T-cell (primary cell): ENCODE measurements at regions not wholly inside any gene's neighbourhood (a gene's known extent, or its start where the extent isn't known, plus 50 kb on each side); places are given as distances from the start of the nearest gene placed in this dataset.

Experiments used
- ATAC-seq, 4 experiments: fragments of 200-7000 bp in 3 of 4; fragments of 150-1000 bp in 1 of 4; cut with Tn5 transposase; replicated peaks in 1 of 4; 1 replicate in 3 of 4; 2 replicates in 1 of 4; pipeline ENCODE4 v1.10.0; 2021; ENCODE audit warnings: moderate library complexity in 3 of 4, mild to moderate bottlenecking in 2 of 4, moderate number of reproducible peaks in 1 of 4
- CTCF ChIA-PET, 2 donors: fragments of 300-600 bp; sonication (Branson Sonifier 250); formaldehyde crosslinking; loops; one replicate each; lab custom pipeline; 2022; ENCODE audit warnings: antibody characterized with exemption in 2 of 2; lab: Charles Lee
- POLR2A ChIA-PET, 2 donors: fragments of 300-600 bp; sonication (Branson Sonifier 250); formaldehyde crosslinking; loops; one replicate each; lab custom pipeline; 2022; ENCODE audit warnings: antibody characterized with exemption in 2 of 2; lab: Charles Lee
- DNase-seq, 35 experiments: peaks; one replicate each; pipeline versions ENCODE4 v3.0.0 to v3.0.0-alpha.2; 2013 to 2023
- H3K27ac ChIP-seq: one replicate; pipeline ENCODE4 v1.5.1; 2013; ENCODE audit warnings: low read length
- H3K27me3 ChIP-seq, 2 experiments: replicated peaks in 1 of 2; 1 replicate in 1 of 2; 2 replicates in 1 of 2; pipeline versions ENCODE4 v1.6.1 to v1.7.0; 2013; ENCODE audit warnings: low read length in 1 of 2, mixed read lengths in 1 of 2; ENCODE audit not compliant: control insufficient read depth in 2 of 2, insufficient read depth in 2 of 2; ENCODE audit errors: extremely low read depth in 1 of 2
- H3K36me3 ChIP-seq, 2 donors: 1 replicate in 1 of 2; 2 replicates in 1 of 2; pipeline versions ENCODE4 v1.6.1 to v1.7.0; 2013; ENCODE audit warnings: low read length in 1 of 2; ENCODE audit not compliant: control insufficient read depth in 2 of 2, insufficient read depth in 1 of 2; ENCODE audit errors: extremely low read depth in 1 of 2
- H3K4me1 ChIP-seq, 2 experiments: 1 replicate in 1 of 2; 2 replicates in 1 of 2; pipeline versions ENCODE4 v1.6.1 to v1.7.0; 2013; ENCODE audit warnings: low read length in 2 of 2, mixed read lengths in 1 of 2; ENCODE audit not compliant: insufficient read depth in 2 of 2, control insufficient read depth in 1 of 2; ENCODE audit errors: extremely low read depth in 1 of 2
- H3K4me3 ChIP-seq, 2 donors: 1 replicate in 1 of 2; 2 replicates in 1 of 2; pipeline versions ENCODE4 v1.5.1 to v1.7.0; 2013; ENCODE audit warnings: mild to moderate bottlenecking in 2 of 2, low read length in 1 of 2, moderate library complexity in 1 of 2; ENCODE audit not compliant: control insufficient read depth in 1 of 2; ENCODE audit errors: extremely low read depth in 1 of 2
- H3K9me3 ChIP-seq: 2 replicates; pipeline ENCODE4 v1.7.0; 2013
- H3K27ac Mint-ChIP-seq, 2 donors: one replicate each; pipeline ENCODE4 v1.8.0; 2020 to 2021; ENCODE audit warnings: mild to moderate bottlenecking in 2 of 2, mixed read lengths in 2 of 2
- H3K27me3 Mint-ChIP-seq, 2 donors: one replicate each; pipeline ENCODE4 v1.8.0; 2021 to 2022; ENCODE audit warnings: mixed read lengths in 2 of 2
- H3K36me3 Mint-ChIP-seq: one replicate; pipeline ENCODE4 v1.8.0; 2021; ENCODE audit warnings: mixed read lengths
- H3K4me1 Mint-ChIP-seq, 3 donors: one replicate each; pipeline ENCODE4 v1.8.0; 2020 to 2022; ENCODE audit warnings: mixed read lengths in 3 of 3, mild to moderate bottlenecking in 1 of 3
- H3K4me3 Mint-ChIP-seq, 3 donors: one replicate each; pipeline ENCODE4 v1.8.0; 2020 to 2022; ENCODE audit warnings: mild to moderate bottlenecking in 3 of 3, mixed read lengths in 3 of 3, moderate library complexity in 3 of 3
- H3K9me3 Mint-ChIP-seq, 3 donors: one replicate each; pipeline ENCODE4 v1.8.0; 2020 to 2022; ENCODE audit warnings: mixed read lengths in 3 of 3
- WGBS: methylation state at CpG from one replicate; pipeline ENCODE4 v1.1.5; 2013; ENCODE audit warnings: missing lambda C conversion rate; ENCODE audit not compliant: insufficient coverage; 5-methylcytosine and 5-hydroxymethylcytosine counted together

DNA sequence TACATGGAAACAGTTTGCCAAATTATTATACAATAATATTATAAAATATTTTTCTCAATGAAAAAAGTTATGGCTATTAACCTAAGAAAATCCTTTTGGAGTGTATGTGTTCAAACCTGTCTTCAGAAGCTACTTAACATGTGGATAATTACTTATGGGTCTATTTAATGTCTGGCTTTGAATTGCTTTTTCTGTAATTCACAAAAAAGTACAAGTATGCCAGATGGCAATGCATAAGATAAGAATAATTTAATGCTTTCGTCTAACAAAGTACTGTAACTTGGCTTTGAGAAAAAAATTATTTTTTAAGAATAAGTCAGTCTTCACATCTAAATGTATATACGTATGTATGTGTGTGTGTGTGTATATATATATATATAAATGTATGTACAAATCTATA is 1073.0 kb downstream of the TDRD15 start:
- ChIA-PET POLR2A (no interaction called here), CTCF (no interaction called here)
- no peak overlapping the region for H3K4me3 ChIP-seq
- peaks cover 5 to 14% (median 9%) of the 10 kb centered on the region in 3 donors for H3K9me3 Mint-ChIP-seq
- no peak for DNase-seq
- no peaks in the 10 kb centered on the region for H3K4me1 ChIP-seq
- H3K4me1 Mint-ChIP-seq = no peaks in the 10 kb centered on the region
- H3K4me3 Mint-ChIP-seq = no peak overlapping the region
- no peak overlapping the region for H3K27ac ChIP-seq
- WGBS = no CpG with 5 or more reads among the region's 2 CpGs
- ATAC-seq = no peak
- no peaks in the 10 kb centered on the region for H3K27me3 ChIP-seq
- H3K9me3 ChIP-seq = peaks cover 2% of the 10 kb centered on the region
- no peaks in the 10 kb centered on the region for H3K36me3 Mint-ChIP-seq
- H3K27ac Mint-ChIP-seq = no peak overlapping the region
- H3K36me3 ChIP-seq = no peaks in the 10 kb centered on the region
- no peaks in the 10 kb centered on the region for H3K27me3 Mint-ChIP-seq

DNA sequence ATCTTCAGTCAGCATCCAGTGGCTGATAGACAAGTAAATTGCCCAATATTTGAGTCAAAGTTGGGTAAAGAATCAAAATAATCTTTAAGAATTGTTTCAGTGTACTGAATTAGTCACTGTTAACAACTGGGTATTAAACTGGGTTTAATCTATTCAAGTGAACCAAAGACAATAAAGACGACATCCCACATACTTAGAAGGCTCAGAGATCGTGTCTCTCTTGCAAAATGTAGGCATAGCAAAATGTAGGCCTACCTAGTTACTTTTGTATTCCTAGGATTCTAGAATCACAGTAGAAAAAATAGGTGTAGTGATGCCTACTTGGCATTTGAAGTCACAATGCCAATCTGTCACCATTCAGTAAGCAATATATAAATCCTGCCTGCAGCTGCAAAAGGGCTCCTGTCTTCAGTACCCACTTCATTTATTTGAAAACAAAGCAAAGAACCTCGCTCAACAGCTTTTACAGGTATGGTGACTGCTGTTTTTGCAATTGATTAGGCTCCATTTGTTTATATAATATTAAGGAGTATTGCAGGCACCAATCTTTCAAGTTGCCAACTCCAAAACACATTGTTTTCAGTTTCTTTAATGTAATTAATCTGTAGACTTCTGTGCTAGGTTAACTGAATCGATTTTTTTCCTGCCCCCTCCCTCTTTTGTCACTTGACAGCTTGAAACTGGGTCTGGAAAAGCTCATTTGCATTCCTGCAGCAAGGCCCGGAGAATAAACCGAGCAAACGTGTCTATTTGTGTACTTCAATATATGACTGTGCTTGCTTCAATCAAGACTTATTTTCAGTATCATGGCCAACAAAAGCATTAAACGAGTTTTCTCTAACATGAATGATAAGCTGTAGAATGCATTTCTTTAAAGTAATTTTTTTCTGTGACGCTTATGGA is 1074.9 kb downstream of the TDRD15 start:
- Histone ChIP-seq H3K4me3 (no peak overlapping the region), H3K4me1 (no peaks in the 10 kb centered on the region), H3K9me3 (peaks cover 2% of the 10 kb centered on the region), H3K36me3 (no peaks in the 10 kb centered on the region), H3K27me3 (no peaks in the 10 kb centered on the region), H3K27ac (no peak overlapping the region)
- WGBS = 10% methylated on average over 2 of the region's 9 CpGs
- no peaks in the 10 kb centered on the region for H3K36me3 Mint-ChIP-seq
- ChIA-PET CTCF (no interaction called here), POLR2A (no interaction called here)
- ATAC-seq (no peak), DNase-seq (no peak)
- H3K27me3 Mint-ChIP-seq = no peaks in the 10 kb centered on the region
- no peak overlapping the region for H3K4me3 Mint-ChIP-seq
- H3K27ac Mint-ChIP-seq = no peak overlapping the region
- H3K4me1 Mint-ChIP-seq = no peaks in the 10 kb centered on the region
- H3K9me3 Mint-ChIP-seq = peaks cover 0 to 17% (median 6%) of the 10 kb centered on the region in 3 donors

DNA sequence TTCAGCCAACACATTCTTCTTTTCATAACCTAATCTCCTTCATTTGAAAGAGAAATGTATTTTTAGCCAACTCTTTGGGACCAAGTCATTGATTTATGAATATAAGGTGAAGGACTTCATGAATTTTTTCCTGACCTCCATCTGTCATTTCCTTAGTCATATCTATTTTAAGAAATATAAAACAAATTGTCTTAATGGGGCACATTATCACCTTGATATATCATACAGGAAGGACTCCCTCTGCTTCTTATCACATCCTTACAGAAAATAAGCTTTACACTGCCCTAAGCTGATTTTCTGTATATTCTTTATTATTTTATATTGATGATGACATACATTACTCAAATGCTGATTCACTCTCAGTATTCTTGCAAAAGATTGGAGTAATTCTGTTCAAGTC is 1076.2 kb downstream of the TDRD15 start:
- POLR2A ChIA-PET = no interaction called here
- CTCF ChIA-PET = no interaction called here
- no peaks in the 10 kb centered on the region for H3K36me3 Mint-ChIP-seq
- H3K4me3 Mint-ChIP-seq = no peak overlapping the region
- no peak for DNase-seq
- peaks cover 0 to 13% (median under 1%) of the 10 kb centered on the region in 3 donors for H3K9me3 Mint-ChIP-seq
- no peaks in the 10 kb centered on the region for H3K4me1 ChIP-seq
- no peaks in the 10 kb centered on the region for H3K4me1 Mint-ChIP-seq
- no peaks in the 10 kb centered on the region for H3K27me3 ChIP-seq
- H3K27me3 Mint-ChIP-seq = no peaks in the 10 kb centered on the region
- peaks cover 2% of the 10 kb centered on the region for H3K9me3 ChIP-seq
- H3K27ac ChIP-seq = no peak overlapping the region
- no peak for ATAC-seq
- H3K4me3 ChIP-seq = no peak overlapping the region
- H3K36me3 ChIP-seq = no peaks in the 10 kb centered on the region
- H3K27ac Mint-ChIP-seq = no peak overlapping the region

DNA sequence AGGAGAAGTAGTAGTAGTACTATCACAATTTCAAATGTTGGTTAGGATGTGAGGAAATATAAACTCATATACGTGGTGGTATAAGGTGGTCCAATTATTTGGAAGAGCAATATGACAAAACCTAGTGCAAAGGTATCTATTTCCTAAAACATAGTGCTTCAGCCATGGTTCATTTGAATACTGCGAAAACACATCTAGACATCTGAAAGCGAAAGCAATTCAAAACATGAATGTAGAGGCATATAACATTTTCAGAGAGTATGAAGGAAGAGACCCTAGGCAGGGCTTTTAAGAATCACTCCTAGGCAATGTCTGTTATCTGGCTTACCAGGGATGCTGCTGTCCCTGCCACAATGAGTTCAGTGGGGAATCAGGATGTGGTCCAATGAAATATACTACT is 1085.8 kb downstream of the TDRD15 start:
- DNase-seq (no peak), ATAC-seq (no peak)
- H3K4me3 Mint-ChIP-seq = no peak overlapping the region
- no peaks in the 10 kb centered on the region for H3K27me3 Mint-ChIP-seq
- ChIA-PET CTCF (no interaction called here), POLR2A (no interaction called here)
- Histone ChIP-seq H3K4me1 (no peaks in the 10 kb centered on the region), H3K36me3 (no peaks in the 10 kb centered on the region), H3K4me3 (no peak overlapping the region), H3K9me3 (no peaks in the 10 kb centered on the region), H3K27me3 (no peaks in the 10 kb centered on the region), H3K27ac (no peak overlapping the region)
- no peaks in the 10 kb centered on the region for H3K36me3 Mint-ChIP-seq
- H3K9me3 Mint-ChIP-seq = peaks cover 21 to 27% (median 21%) of the 10 kb centered on the region in 3 donors
- no CpG with 5 or more reads among the region's 3 CpGs for WGBS
- no peak overlapping the region for H3K27ac Mint-ChIP-seq
- no peaks in the 10 kb centered on the region for H3K4me1 Mint-ChIP-seq

DNA sequence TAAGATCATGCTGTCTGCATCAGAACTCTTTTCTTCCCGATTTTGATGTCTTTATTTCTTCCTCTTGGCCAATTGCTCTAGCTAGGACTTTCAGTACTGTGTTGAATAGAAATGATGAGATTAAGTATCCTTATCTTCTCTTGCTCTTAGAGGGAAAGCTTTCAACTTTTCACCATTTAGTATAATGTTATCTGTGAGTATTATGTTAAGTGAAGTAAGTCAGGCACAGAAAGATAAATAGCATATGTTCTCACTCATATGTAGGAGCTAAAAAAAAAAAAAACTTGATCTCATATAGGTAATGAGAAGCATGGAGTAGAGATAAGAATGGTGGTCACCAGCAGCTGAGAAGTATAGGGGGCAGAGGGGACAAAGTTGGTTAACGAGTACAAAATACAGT is 1089.5 kb downstream of the TDRD15 start:
- Mint-ChIP-seq H3K9me3 (peaks cover 11 to 18% (median 14%) of the 10 kb centered on the region in 3 donors), H3K4me1 (no peaks in the 10 kb centered on the region), H3K27me3 (no peaks in the 10 kb centered on the region), H3K4me3 (no peak overlapping the region), H3K27ac (no peak overlapping the region), H3K36me3 (no peaks in the 10 kb centered on the region)
- Histone ChIP-seq H3K4me3 (no peak overlapping the region), H3K36me3 (no peaks in the 10 kb centered on the region), H3K4me1 (no peaks in the 10 kb centered on the region), H3K27ac (no peak overlapping the region), H3K27me3 (no peaks in the 10 kb centered on the region), H3K9me3 (no peaks in the 10 kb centered on the region)
- POLR2A ChIA-PET = no interaction called here
- ATAC-seq (no peak), DNase-seq (no peak)
- no CpG with 5 or more reads among the region's 2 CpGs for WGBS
- CTCF ChIA-PET = no interaction called here

DNA sequence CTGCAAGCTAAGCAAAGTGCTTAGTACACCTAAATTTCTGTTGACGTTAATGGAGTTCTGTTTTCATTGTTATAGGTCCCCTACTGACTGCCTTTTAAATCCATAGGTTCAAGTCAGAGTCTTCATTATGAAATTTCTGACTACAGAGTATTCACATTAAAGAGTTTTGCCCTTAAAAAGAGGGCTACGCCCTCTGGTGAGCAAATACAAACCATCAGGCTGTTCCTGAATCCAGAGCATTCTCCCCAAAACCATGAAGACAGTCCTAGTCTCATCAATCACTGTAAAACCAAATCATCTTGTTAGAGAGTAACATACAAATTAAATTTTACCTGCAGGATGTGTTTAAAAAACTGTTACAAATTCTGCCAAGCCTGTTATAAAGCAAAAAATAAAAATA is 1091.7 kb downstream of the TDRD15 start:
- Histone ChIP-seq H3K9me3 (no peaks in the 10 kb centered on the region), H3K4me1 (no peaks in the 10 kb centered on the region), H3K27me3 (no peaks in the 10 kb centered on the region), H3K4me3 (no peak overlapping the region), H3K27ac (no peak overlapping the region), H3K36me3 (no peaks in the 10 kb centered on the region)
- no peak for DNase-seq
- no peak for ATAC-seq
- no peaks in the 10 kb centered on the region for H3K36me3 Mint-ChIP-seq
- no peak overlapping the region for H3K4me3 Mint-ChIP-seq
- no peak overlapping the region for H3K27ac Mint-ChIP-seq
- H3K27me3 Mint-ChIP-seq = no peaks in the 10 kb centered on the region
- H3K4me1 Mint-ChIP-seq = no peaks in the 10 kb centered on the region
- 33% methylated on average over 1 of the region's 2 CpGs for WGBS
- ChIA-PET POLR2A (no interaction called here), CTCF (no interaction called here)
- H3K9me3 Mint-ChIP-seq = peaks cover 14 to 17% (median 15%) of the 10 kb centered on the region in 3 donors
